Large intestine (tissue), 3 donors: ENCODE measurements at regions not wholly inside any gene's neighbourhood (a gene's known extent, or its start where the extent isn't known, plus 50 kb on each side); places are given as distances from the start of the nearest gene placed in this dataset.
"Not testable (repeated sequence)": the region's sequence is repeated elsewhere in the genome, so short reads cannot be mapped to it uniquely, and the experiment has no call there.

Experiments used
- DNase-seq, 2 donors: peaks; one replicate each; pipeline versions ENCODE4 v3.0.0 to v3.0.0-alpha.2; 2013
- H3K27ac ChIP-seq: one replicate; pipeline ENCODE4 v1.5.1; 2013; ENCODE audit warnings: low read length
- H3K27me3 ChIP-seq: 2 replicates; pipeline ENCODE4 v1.6.1; 2013; ENCODE audit warnings: low read length; ENCODE audit not compliant: control insufficient read depth, insufficient read depth
- H3K36me3 ChIP-seq: 2 replicates; pipeline ENCODE4 v1.6.1; 2013; ENCODE audit warnings: low read length; ENCODE audit not compliant: control insufficient read depth, insufficient read depth
- H3K4me1 ChIP-seq: one replicate; pipeline ENCODE4 v1.6.1; 2013; ENCODE audit warnings: low read length; ENCODE audit not compliant: control insufficient read depth, insufficient read depth
- H3K4me3 ChIP-seq: one replicate; pipeline ENCODE4 v1.5.1; 2013; ENCODE audit warnings: low read length
- H3K9me3 ChIP-seq: one replicate; pipeline ENCODE4 v1.6.1; 2013; ENCODE audit warnings: mild to moderate bottlenecking, low read depth, low read length, moderate library complexity; ENCODE audit not compliant: control insufficient read depth
- WGBS: methylation state at CpG from one replicate; pipeline ENCODE4 v1.1.5; 2013; ENCODE audit warnings: low lambda C conversion rate; ENCODE audit not compliant: insufficient coverage; 5-methylcytosine and 5-hydroxymethylcytosine counted together

DNA sequence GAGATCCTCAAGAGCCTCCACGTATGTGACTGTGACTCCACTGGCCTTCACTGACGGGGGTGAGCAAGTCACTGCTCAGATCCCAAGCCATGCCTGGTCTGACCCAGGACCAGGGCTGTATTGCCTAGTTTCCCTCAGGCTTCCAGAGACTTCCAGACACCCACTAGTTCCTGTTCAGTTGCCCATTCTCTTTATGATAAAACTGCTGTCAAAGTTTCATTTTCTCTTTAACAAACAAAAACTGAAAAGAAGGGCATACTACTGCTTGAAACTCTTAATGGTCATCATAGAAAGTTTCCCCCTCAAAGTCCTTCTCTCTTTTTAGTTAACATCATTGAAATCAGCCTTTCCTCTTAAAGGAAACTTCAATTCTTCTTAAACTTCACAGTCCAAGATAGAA, 105.7 kb upstream of the GHR start:
- H3K4me3 ChIP-seq = no peak overlapping the region
- WGBS = no CpG with 5 or more reads among the region's 2 CpGs

DNA sequence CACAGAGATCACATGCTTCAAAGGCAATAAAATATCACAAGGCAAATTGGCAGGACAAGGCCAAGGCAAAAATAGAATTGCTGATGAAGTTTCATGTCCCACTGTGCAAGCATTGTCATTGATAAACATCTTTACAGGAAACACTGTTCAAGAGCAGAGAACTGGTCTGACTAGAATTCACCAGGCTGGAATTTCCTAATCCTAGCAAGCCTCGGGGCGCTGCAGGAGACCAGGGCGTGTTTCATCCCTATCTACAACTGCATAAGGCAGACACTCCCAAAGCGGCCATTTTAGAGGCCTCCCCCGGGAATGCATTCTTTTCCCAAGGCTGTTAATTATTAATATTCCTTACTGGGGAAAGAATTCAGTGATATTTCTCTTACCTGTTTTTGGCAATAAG, 103.7 kb upstream of the GHR start:
- not testable (repeated sequence) for H3K4me3 ChIP-seq, DNase-seq, H3K4me1 ChIP-seq, H3K9me3 ChIP-seq, H3K36me3 ChIP-seq, H3K27me3 ChIP-seq, H3K27ac ChIP-seq
- WGBS = no CpG with 5 or more reads among the region's 5 CpGs

More for the DNA sequence above, 105.7 kb upstream of the GHR start:
- H3K4me1 ChIP-seq = no peaks in the 10 kb centered on the region
- no peak overlapping the region for H3K27ac ChIP-seq
- no peaks in the 10 kb centered on the region for H3K27me3 ChIP-seq
- no peak for DNase-seq
- H3K9me3 ChIP-seq = peaks cover 6% of the 10 kb centered on the region
- H3K36me3 ChIP-seq = no peaks in the 10 kb centered on the region

GRCh38 chr5:42321785-42322184, 101.5 kb upstream of the GHR start:
- no CpG with 5 or more reads among the region's 1 CpG for WGBS
- H3K9me3 ChIP-seq = peaks cover 6% of the 10 kb centered on the region
- H3K27me3 ChIP-seq = no peaks in the 10 kb centered on the region
- no peaks in the 10 kb centered on the region for H3K4me1 ChIP-seq
- DNase-seq = no peak
- H3K36me3 ChIP-seq = no peaks in the 10 kb centered on the region
- no peak overlapping the region for H3K27ac ChIP-seq
- no peak overlapping the region for H3K4me3 ChIP-seq

GRCh38 chr5:42337143-42337542, 86.1 kb upstream of the GHR start:
- DNase-seq = no peak
- no peak overlapping the region for H3K27ac ChIP-seq
- no peaks in the 10 kb centered on the region for H3K4me1 ChIP-seq
- H3K4me3 ChIP-seq = no peak overlapping the region
- no peaks in the 10 kb centered on the region for H3K36me3 ChIP-seq
- no peaks in the 10 kb centered on the region for H3K27me3 ChIP-seq
- no CpG with 5 or more reads among the region's 3 CpGs for WGBS
- H3K9me3 ChIP-seq = peaks cover 6% of the 10 kb centered on the region

DNA sequence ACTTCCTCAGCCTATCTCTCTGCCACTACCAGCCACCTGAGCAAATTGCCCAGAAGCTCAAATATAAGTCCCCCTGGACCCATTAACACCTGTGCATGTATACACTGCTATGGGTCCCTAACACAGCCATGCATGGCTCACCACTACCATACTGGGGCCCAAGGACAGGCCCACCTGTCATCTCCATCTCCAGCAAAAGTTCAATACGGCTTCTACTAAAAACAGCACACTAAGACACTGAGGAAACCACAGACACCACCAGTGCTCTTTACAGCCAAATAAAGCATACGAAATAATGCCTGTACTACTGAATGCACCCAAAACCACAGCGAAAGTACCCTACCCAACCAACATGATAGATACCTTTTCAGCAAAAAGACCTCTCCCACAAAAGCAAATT, 85.6 kb upstream of the GHR start:
- DNase-seq = no peak
- Histone ChIP-seq H3K27me3 (no peaks in the 10 kb centered on the region), H3K4me1 (no peaks in the 10 kb centered on the region), H3K4me3 (no peak overlapping the region), H3K36me3 (no peaks in the 10 kb centered on the region), H3K9me3 (peaks cover 6% of the 10 kb centered on the region), H3K27ac (no peak overlapping the region)
- no CpG with 5 or more reads among the region's 3 CpGs for WGBS

- 90% methylated on average over 1 of the region's 1 CpG for WGBS
- Histone ChIP-seq H3K4me3 (no peak overlapping the region), H3K27ac (no peak overlapping the region), H3K27me3 (no peaks in the 10 kb centered on the region), H3K36me3 (no peaks in the 10 kb centered on the region), H3K4me1 (no peaks in the 10 kb centered on the region), H3K9me3 (peaks cover 6% of the 10 kb centered on the region)
- DNase-seq = no peak
Measured at GRCh38 chr5:42338136-42338535, 85.1 kb upstream of the GHR start.

DNA sequence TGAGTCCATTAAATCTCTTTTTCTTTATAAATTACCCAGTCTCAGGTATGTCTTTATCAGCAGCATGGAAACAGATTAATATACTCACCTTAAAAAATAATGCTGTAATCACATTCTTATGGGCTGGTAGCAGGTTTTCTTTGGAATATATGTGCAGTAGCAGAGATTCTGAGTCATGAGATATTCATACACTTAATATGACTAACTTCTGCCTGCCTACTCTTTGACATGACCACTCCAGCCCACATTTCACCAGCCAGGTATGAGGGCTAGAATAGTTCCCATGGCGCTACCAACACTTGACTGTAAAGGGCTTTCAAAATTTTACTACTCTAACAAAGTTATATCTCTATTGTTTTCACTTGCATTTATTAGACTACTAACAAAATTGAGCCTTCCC, 74.1 kb upstream of the GHR start:
- Histone ChIP-seq H3K4me3 (no peak overlapping the region), H3K4me1 (no peaks in the 10 kb centered on the region), H3K27me3 (no peaks in the 10 kb centered on the region), H3K27ac (no peak overlapping the region), H3K9me3 (no peaks in the 10 kb centered on the region), H3K36me3 (no peaks in the 10 kb centered on the region)
- 100% methylated on average over 1 of the region's 1 CpG for WGBS
- no peak for DNase-seq

GRCh38 chr5:42351956-42352355, 71.3 kb upstream of the GHR start:
- no peak for DNase-seq
- Histone ChIP-seq H3K27ac (no peak overlapping the region), H3K4me1 (no peaks in the 10 kb centered on the region), H3K27me3 (no peaks in the 10 kb centered on the region), H3K4me3 (no peak overlapping the region), H3K36me3 (no peaks in the 10 kb centered on the region), H3K9me3 (no peaks in the 10 kb centered on the region)
- WGBS = no CpG with 5 or more reads among the region's 1 CpG

GRCh38 chr5:42360056-42360455, 63.2 kb upstream of the GHR start:
- Histone ChIP-seq H3K9me3 (no peaks in the 10 kb centered on the region), H3K27me3 (no peaks in the 10 kb centered on the region), H3K4me1 (no peaks in the 10 kb centered on the region), H3K4me3 (no peak overlapping the region), H3K36me3 (no peaks in the 10 kb centered on the region), H3K27ac (no peak overlapping the region)
- WGBS = no CpG with 5 or more reads among the region's 2 CpGs
- DNase-seq = no peak

- no CpG with 5 or more reads among the region's 3 CpGs for WGBS
- no peaks in the 10 kb centered on the region for H3K9me3 ChIP-seq
- no peaks in the 10 kb centered on the region for H3K36me3 ChIP-seq
- no peaks in the 10 kb centered on the region for H3K4me1 ChIP-seq
- H3K27me3 ChIP-seq = no peaks in the 10 kb centered on the region
- no peak overlapping the region for H3K27ac ChIP-seq
- H3K4me3 ChIP-seq = no peak overlapping the region
- no peak for DNase-seq
Measured at GRCh38 chr5:42360616-42361314, 62.5 kb upstream of the GHR start.

DNA sequence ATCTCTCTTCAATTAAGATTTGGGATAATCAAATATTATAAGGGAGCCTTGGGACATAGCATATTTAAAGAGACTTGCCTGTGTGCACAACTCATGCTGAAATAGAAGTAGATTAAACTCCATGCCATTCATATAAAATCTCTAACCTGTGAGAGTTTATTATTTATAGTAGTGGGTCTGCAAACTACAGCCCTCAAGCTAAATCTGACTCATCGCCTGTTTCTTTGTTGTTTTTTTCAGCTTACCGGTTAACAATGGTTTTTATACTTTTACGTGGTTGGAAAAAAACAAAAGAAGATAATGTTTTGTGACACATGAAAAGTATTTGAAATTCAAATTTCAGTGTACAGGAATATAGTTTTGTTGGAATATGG, 61.9 kb upstream of the GHR start:
- DNase-seq = no peak
- H3K27ac ChIP-seq = no peak overlapping the region
- H3K4me3 ChIP-seq = no peak overlapping the region
- no peaks in the 10 kb centered on the region for H3K27me3 ChIP-seq
- 85% methylated on average over 3 of the region's 3 CpGs for WGBS
- no peaks in the 10 kb centered on the region for H3K4me1 ChIP-seq
- H3K36me3 ChIP-seq = no peaks in the 10 kb centered on the region
- no peaks in the 10 kb centered on the region for H3K9me3 ChIP-seq
